OCI-LY3 (cell line): ENCODE measurements at regions not wholly inside any gene's neighbourhood (a gene's known extent, or its start where the extent isn't known, plus 50 kb on each side); places are given as distances from the start of the nearest gene placed in this dataset.

ENCODE experiments used
- H2AFZ ChIP-seq: fragments of 200-600, 300-600 bp; shearing (Covaris generic); 2 replicates; pipeline ENCODE4 v1.6.0; 2014; ENCODE audit warnings: antibody characterized with exemption, low read depth, low read length
- H3K27ac ChIP-seq: fragments of 200-600, 300-600 bp; sonication (generic); 2 replicates; pipeline ENCODE4 v1.5.1; 2014; ENCODE audit warnings: mild to moderate bottlenecking, low read length, moderate library complexity, mixed read lengths
- H3K27me3 ChIP-seq: fragments of 200-600, 300-600 bp; sonication (generic); 2 replicates; pipeline ENCODE4 v1.6.1; 2014; ENCODE audit warnings: low read depth, low read length, mixed read lengths
- H3K36me3 ChIP-seq: fragments of 200-600, 300-600 bp; sonication (generic); replicated peaks from 2 replicates; pipeline ENCODE3; 2014; ENCODE audit warnings: low read depth, low read length, mixed read lengths
- H3K4me1 ChIP-seq: fragments of 300-600, 200-600 bp; sonication (generic); 2 replicates; pipeline ENCODE4 v1.6.1; 2014; ENCODE audit warnings: low read length, mixed read lengths
- H3K4me2 ChIP-seq: fragments of 200-600, 300-600 bp; sonication (generic); 2 replicates; pipeline ENCODE4 v1.6.1; 2014; ENCODE audit warnings: low read length, mixed read lengths
- H3K4me3 ChIP-seq: fragments of 300-600, 200-600 bp; sonication (generic); 2 replicates; pipeline ENCODE4 v1.5.1; 2014; ENCODE audit warnings: antibody characterized with exemption, mild to moderate bottlenecking, low read length, moderate library complexity
- H3K79me2 ChIP-seq: fragments of 300-600, 200-600 bp; shearing (Covaris generic); 2 replicates; pipeline ENCODE4 v1.6.1; 2014; ENCODE audit warnings: mild to moderate bottlenecking, low read length, mixed read lengths
- H3K9ac ChIP-seq: fragments of 300-600, 200-600 bp; shearing (Covaris generic); 2 replicates; pipeline ENCODE4 v1.6.0; 2014; ENCODE audit warnings: mild to moderate bottlenecking, low read length, moderate library complexity
- H3K9me3 ChIP-seq: fragments of 200-600, 300-600 bp; shearing (Covaris generic); 2 replicates; pipeline ENCODE4 v1.6.1; 2014; ENCODE audit warnings: low read length, mixed read lengths; ENCODE audit not compliant: insufficient read depth
- H4K20me1 ChIP-seq: fragments of 200-600, 300-600 bp; sonication (generic); 2 replicates; pipeline ENCODE4 v1.6.1; 2016; ENCODE audit warnings: low read length, mixed read lengths; ENCODE audit not compliant: insufficient read depth
- EZH2phosphoT487 ChIP-seq: fragments of 200-600 bp; shearing (Covaris generic); IDR thresholded peaks from 2 replicates; pipeline ENCODE4 v1.6.1; 2018; ENCODE audit warnings: antibody characterized with exemption, mixed run types, low read depth
- TF ChIP-seq, protein P1 (sequence below): fragments of 200-600, 300-600 bp; sonication (generic); IDR thresholded peaks from 2 replicates; pipeline ENCODE4 v1.5.1; 2014; ENCODE audit warnings: antibody characterized with exemption, low read length, low read depth

DNA sequence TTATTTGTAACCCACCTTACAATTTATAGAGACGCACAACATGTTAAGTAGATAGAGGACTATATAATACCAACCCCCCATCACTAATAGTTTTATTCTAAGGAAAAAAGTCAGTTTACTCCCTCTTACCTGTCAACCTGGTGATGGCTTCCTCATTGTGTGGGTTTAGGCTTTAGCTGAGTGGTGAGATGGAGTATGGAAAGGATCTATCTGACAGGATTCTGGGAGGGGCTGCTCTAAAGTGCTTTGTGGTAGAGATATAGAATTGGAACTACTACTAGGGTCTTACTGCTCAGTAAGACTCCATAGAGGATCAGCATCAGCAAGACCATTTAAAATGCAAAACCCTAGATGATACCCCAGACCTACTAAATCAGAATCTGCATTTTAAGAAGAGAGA lies 82.1 kb upstream of the IFNE start:
- no peak overlapping the region for H3K4me3 ChIP-seq
- no peaks in the 10 kb centered on the region for H3K4me1 ChIP-seq
- no peaks in the 10 kb centered on the region for H3K79me2 ChIP-seq
- no peak overlapping the region for H3K27ac ChIP-seq
- no peak for TF ChIP-seq EZH2phosphoT487
- TF ChIP-seq, protein P1, sequence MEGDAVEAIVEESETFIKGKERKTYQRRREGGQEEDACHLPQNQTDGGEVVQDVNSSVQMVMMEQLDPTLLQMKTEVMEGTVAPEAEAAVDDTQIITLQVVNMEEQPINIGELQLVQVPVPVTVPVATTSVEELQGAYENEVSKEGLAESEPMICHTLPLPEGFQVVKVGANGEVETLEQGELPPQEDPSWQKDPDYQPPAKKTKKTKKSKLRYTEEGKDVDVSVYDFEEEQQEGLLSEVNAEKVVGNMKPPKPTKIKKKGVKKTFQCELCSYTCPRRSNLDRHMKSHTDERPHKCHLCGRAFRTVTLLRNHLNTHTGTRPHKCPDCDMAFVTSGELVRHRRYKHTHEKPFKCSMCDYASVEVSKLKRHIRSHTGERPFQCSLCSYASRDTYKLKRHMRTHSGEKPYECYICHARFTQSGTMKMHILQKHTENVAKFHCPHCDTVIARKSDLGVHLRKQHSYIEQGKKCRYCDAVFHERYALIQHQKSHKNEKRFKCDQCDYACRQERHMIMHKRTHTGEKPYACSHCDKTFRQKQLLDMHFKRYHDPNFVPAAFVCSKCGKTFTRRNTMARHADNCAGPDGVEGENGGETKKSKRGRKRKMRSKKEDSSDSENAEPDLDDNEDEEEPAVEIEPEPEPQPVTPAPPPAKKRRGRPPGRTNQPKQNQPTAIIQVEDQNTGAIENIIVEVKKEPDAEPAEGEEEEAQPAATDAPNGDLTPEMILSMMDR: no peak
- H4K20me1 ChIP-seq: no peaks in the 10 kb centered on the region
- H3K27me3 ChIP-seq: peaks cover 23% of the 10 kb centered on the region
- no peaks in the 10 kb centered on the region for H3K9me3 ChIP-seq
- no peak overlapping the region for H2AFZ ChIP-seq
- H3K9ac ChIP-seq: no peak overlapping the region
- H3K36me3 ChIP-seq: no peaks in the 10 kb centered on the region
- H3K4me2 ChIP-seq: no peak overlapping the region

DNA sequence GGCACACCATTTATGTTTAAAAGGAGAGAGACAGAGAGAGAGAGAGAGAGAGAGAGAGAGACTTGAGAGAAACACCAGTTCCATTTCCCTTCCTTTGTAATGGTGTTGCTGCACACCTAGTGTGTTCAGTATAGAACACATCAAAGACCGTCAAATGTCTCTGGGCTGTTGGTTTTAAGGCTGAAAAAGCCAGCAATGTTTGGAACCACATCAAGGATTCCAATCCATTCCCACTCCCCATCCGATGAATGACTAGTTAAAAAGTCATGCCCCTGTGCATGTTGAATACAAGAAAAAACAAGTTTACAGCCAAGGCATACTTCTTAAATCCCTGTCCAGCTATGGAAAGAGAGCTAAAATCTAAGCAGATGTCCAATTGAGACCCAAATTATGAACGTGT lies 83.0 kb upstream of the IFNE start:
- no peak overlapping the region for H3K4me3 ChIP-seq
- no peaks in the 10 kb centered on the region for H3K79me2 ChIP-seq
- H3K27me3 ChIP-seq: peaks cover 24% of the 10 kb centered on the region
- H3K4me2 ChIP-seq: no peak overlapping the region
- no peaks in the 10 kb centered on the region for H3K9me3 ChIP-seq
- H2AFZ ChIP-seq: no peak overlapping the region
- H3K4me1 ChIP-seq: no peaks in the 10 kb centered on the region
- no peaks in the 10 kb centered on the region for H4K20me1 ChIP-seq
- no peaks in the 10 kb centered on the region for H3K36me3 ChIP-seq
- no peak overlapping the region for H3K9ac ChIP-seq
- no peak overlapping the region for H3K27ac ChIP-seq
- TF ChIP-seq, protein P1: no peak
- no peak for TF ChIP-seq EZH2phosphoT487

DNA sequence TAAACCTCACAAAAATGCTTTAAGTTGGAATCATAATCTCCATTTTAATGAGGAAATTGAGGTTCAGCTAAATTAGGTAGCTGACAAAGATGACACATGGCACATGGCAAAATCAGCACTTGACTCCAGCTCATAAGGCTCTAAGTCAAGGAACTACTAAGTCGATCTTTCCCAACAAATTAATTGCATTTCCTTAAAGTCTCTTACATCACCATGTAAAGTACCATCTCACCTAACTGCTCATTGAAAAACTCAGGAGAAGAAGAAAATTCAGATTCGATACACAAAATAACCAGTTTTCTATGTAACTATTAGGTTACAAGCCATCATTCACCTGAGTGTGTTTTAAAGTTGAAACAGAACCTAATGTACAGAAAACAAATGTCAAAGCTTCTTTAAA lies 85.8 kb upstream of the IFNE start:
- Histone ChIP-seq H2AFZ (no peak overlapping the region), H3K27me3 (peaks cover 38% of the 10 kb centered on the region), H3K4me3 (no peak overlapping the region), H3K79me2 (no peaks in the 10 kb centered on the region), H3K9me3 (no peaks in the 10 kb centered on the region), H4K20me1 (no peaks in the 10 kb centered on the region), H3K4me1 (no peaks in the 10 kb centered on the region), H3K36me3 (no peaks in the 10 kb centered on the region), H3K27ac (no peak overlapping the region), H3K4me2 (no peak overlapping the region), H3K9ac (no peak overlapping the region)
- TF ChIP-seq, protein P1: no peak
- TF ChIP-seq EZH2phosphoT487: no peak

- Histone ChIP-seq H3K4me1 (no peaks in the 10 kb centered on the region), H3K36me3 (no peaks in the 10 kb centered on the region), H3K27ac (no peak overlapping the region), H3K27me3 (peaks cover 38% of the 10 kb centered on the region), H3K4me3 (no peak overlapping the region), H3K79me2 (no peaks in the 10 kb centered on the region), H3K9me3 (no peaks in the 10 kb centered on the region), H2AFZ (no peak overlapping the region), H3K4me2 (no peak overlapping the region), H4K20me1 (no peaks in the 10 kb centered on the region), H3K9ac (no peak overlapping the region)
- TF ChIP-seq EZH2phosphoT487: no peak
- TF ChIP-seq, protein P1: no peak
Observed at GRCh38 chr9:21568484-21568883, 86.4 kb upstream of the IFNE start.
